ENCODE measurements at regions not wholly inside any gene's neighbourhood (a gene's known extent, or its start where the extent isn't known, plus 50 kb on each side); places are given as distances from the start of the nearest gene placed in this dataset.

GRCh38 chr1:232369451-232370296 is 260.3 kb downstream of the SIPA1L2 start:
- TF ChIP-seq, protein P1, sequence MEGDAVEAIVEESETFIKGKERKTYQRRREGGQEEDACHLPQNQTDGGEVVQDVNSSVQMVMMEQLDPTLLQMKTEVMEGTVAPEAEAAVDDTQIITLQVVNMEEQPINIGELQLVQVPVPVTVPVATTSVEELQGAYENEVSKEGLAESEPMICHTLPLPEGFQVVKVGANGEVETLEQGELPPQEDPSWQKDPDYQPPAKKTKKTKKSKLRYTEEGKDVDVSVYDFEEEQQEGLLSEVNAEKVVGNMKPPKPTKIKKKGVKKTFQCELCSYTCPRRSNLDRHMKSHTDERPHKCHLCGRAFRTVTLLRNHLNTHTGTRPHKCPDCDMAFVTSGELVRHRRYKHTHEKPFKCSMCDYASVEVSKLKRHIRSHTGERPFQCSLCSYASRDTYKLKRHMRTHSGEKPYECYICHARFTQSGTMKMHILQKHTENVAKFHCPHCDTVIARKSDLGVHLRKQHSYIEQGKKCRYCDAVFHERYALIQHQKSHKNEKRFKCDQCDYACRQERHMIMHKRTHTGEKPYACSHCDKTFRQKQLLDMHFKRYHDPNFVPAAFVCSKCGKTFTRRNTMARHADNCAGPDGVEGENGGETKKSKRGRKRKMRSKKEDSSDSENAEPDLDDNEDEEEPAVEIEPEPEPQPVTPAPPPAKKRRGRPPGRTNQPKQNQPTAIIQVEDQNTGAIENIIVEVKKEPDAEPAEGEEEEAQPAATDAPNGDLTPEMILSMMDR (IDR thresholded peaks at IDR 0.05; ENCODE audit: insufficient read depth, low read length) = no peak
- TF ChIP-seq POLR2AphosphoS5 (IDR thresholded peaks at IDR 0.05; ENCODE audit: low read depth) (no peak), REST (IDR thresholded peaks at IDR 0.05; ENCODE audit: insufficient replicate concordance, low read depth) (no peak)
